Panc1 (cell line): ENCODE measurements at regions not wholly inside any gene's neighbourhood (a gene's known extent, or its start where the extent isn't known, plus 50 kb on each side); places are given as distances from the start of the nearest gene placed in this dataset.

Source experiments
- ATAC-seq: fragments of 200-7000 bp; cut with Tn5 transposase; 2 replicates; pipeline ENCODE4 v1.9.1; 2020; ENCODE audit warnings: mild to moderate bottlenecking, moderate library complexity
- BruUV-seq: library from RNA; stranded (reverse); fragments of 400-500 nt; replicated peaks from 2 replicates; lab custom pipeline; 2021; lab: Mats Ljungman, UMichigan
- CTCF ChIA-PET: fragments of 300-600 bp; sonication (Branson Sonifier 250); formaldehyde crosslinking; loops from one replicate; lab custom pipeline; 2022; ENCODE audit warnings: antibody characterized with exemption; lab: Charles Lee
- POLR2A ChIA-PET: fragments of 300-600 bp; sonication (Branson Sonifier 250); formaldehyde crosslinking; loops from one replicate; lab custom pipeline; 2022; ENCODE audit warnings: antibody characterized with exemption; lab: Charles Lee
- DNase-seq: peaks from one replicate; pipeline ENCODE4 v3.0.0-alpha.2; 2010; ENCODE audit warnings: low read depth, low spot score
- H3K27ac ChIP-seq: 2 replicates; pipeline ENCODE4 v1.5.1; 2011; ENCODE audit warnings: mild to moderate bottlenecking, low read length, inconsistent platforms
- H3K27me3 ChIP-seq: fragments of 200-500 bp; sonication (Bioruptor generic); 2 replicates; pipeline ENCODE4 v1.6.0; 2014; ENCODE audit warnings: low read length, inconsistent platforms; ENCODE audit not compliant: control insufficient read depth, insufficient read depth
- H3K36me3 ChIP-seq: fragments of 200-500 bp; sonication (Bioruptor generic); 2 replicates; pipeline ENCODE4 v1.5.1; 2014; ENCODE audit warnings: inconsistent platforms, mild to moderate bottlenecking, low read length, moderate library complexity; ENCODE audit not compliant: control insufficient read depth, insufficient read depth
- H3K4me1 ChIP-seq: 2 replicates; pipeline ENCODE4 v1.5.1; 2011; ENCODE audit warnings: inconsistent platforms, mild to moderate bottlenecking, low read length, moderate library complexity; ENCODE audit not compliant: control insufficient read depth, insufficient read depth
- H3K4me3 ChIP-seq, 2 experiments: 2 replicates each; pipeline ENCODE4 v1.5.1; 2011 to 2012; ENCODE audit warnings: low read depth in 2 of 2, low read length in 2 of 2, mild to moderate bottlenecking in 2 of 2, inconsistent platforms in 1 of 2, moderate library complexity in 1 of 2
- H3K9me3 ChIP-seq: fragments of 200-500 bp; sonication (Bioruptor generic); 2 replicates; pipeline ENCODE4 v1.5.1; 2014; ENCODE audit warnings: low read depth, mild to moderate bottlenecking, inconsistent platforms, low read length, moderate library complexity; ENCODE audit not compliant: control insufficient read depth, insufficient read depth
- CTCF ChIP-seq: fragments of 450-650 bp; IDR thresholded peaks from 2 replicates; pipeline ENCODE4 v1.5.1; 2017; ENCODE audit warnings: mild to moderate bottlenecking
- POLR2AphosphoS5 ChIP-seq: IDR thresholded peaks from 2 replicates; pipeline ENCODE4 v1.6.1; 2012; ENCODE audit warnings: mild to moderate bottlenecking, low read depth, low read length, moderate library complexity
- REST ChIP-seq, 2 experiments: IDR thresholded peaks; 2 replicates each; pipeline ENCODE4 v1.6.1; 2011 to 2012; ENCODE audit warnings: low read depth in 2 of 2, control low read depth in 1 of 2, low read length in 1 of 2, mild to moderate bottlenecking in 1 of 2, moderate library complexity in 1 of 2; ENCODE audit not compliant: insufficient read depth in 1 of 2
- SIN3A ChIP-seq: IDR thresholded peaks from 2 replicates; pipeline ENCODE4 v1.6.1; 2012; ENCODE audit warnings: low read depth, mild to moderate bottlenecking, low read length, moderate library complexity, borderline replicate concordance; ENCODE audit not compliant: insufficient read depth
- TCF7L2 ChIP-seq: IDR thresholded peaks from 2 replicates; pipeline ENCODE4 v1.6.1; 2011; ENCODE audit warnings: mild to moderate bottlenecking, low read depth, low read length, inconsistent platforms
- in situ Hi-C: cut with HindIII; loops from 2 replicates; pipeline ENCODE4 v1.10.0; 2016; ENCODE audit warnings: low sequenced_read_pairs, low pct_unique_long_range_greater_than_20kb
- intact Hi-C: fragments of 100-400 bp; cut with micrococcal nuclease; formaldehyde crosslinking; loops from one replicate; pipeline ENCODE4 v1.10.0; 2022; ENCODE audit not compliant: unreplicated experiment

GRCh38 chr7:114155116-114156110 is 236.6 kb upstream of the PPP1R3A start:
- no peaks in the 10 kb centered on the region; the same call in 1 of the 2 replicates for H3K27me3 ChIP-seq
- TF ChIP-seq REST (IDR thresholded peaks at IDR 0.05; ENCODE audit: insufficient read depth in 1 of 2, low read depth in 2 of 2, low read length in 1 of 2) (no peak), TCF7L2 (no peak), POLR2AphosphoS5 (no peak), SIN3A (no peak), CTCF (no peak)
- no peaks in the 10 kb centered on the region for H3K9me3 ChIP-seq
- no peaks in the 10 kb centered on the region for H3K4me1 ChIP-seq
- POLR2A ChIA-PET: no interaction called here
- H3K36me3 ChIP-seq: no peaks in the 10 kb centered on the region
- intact Hi-C loops (no loop called here), in situ Hi-C loops (no loop called here)
- no TSS peak for BruUV-seq
- ATAC-seq (no peak), DNase-seq (no peak)
- H3K4me3 ChIP-seq: no peak overlapping the region
- H3K27ac ChIP-seq: no peak overlapping the region
- CTCF ChIA-PET: no interaction called here

GRCh38 chr7:114153700-114154099 is 234.9 kb upstream of the PPP1R3A start:
- in situ Hi-C loops: no loop called here
- POLR2A ChIA-PET: no interaction called here
- Histone ChIP-seq H3K4me3 (no peak overlapping the region), H3K27me3 (no peaks in the 10 kb centered on the region; the same call in 1 of the 2 replicates), H3K4me1 (no peaks in the 10 kb centered on the region), H3K27ac (no peak overlapping the region), H3K9me3 (no peaks in the 10 kb centered on the region), H3K36me3 (no peaks in the 10 kb centered on the region; the same call in 1 of the 2 replicates)
- DNase-seq: no peak
- intact Hi-C loops: no loop called here
- TF ChIP-seq REST (IDR thresholded peaks at IDR 0.05; ENCODE audit: insufficient read depth in 1 of 2, low read depth in 2 of 2, low read length in 1 of 2) (no peak), SIN3A (no peak)
- ATAC-seq: no peak
- BruUV-seq: no TSS peak
- CTCF ChIA-PET: no interaction called here
